Lung (tissue), 11 donors: ENCODE measurements at regions not wholly inside any gene's neighbourhood (a gene's known extent, or its start where the extent isn't known, plus 50 kb on each side); places are given as distances from the start of the nearest gene placed in this dataset.

Experiments used
- ATAC-seq: fragments of 200-7000 bp; cut with Tn5 transposase; one replicate; pipeline ENCODE4 v1.9.1; 2020; ENCODE audit warnings: moderate number of reproducible peaks; ENCODE audit not compliant: insufficient read depth, low FRiP score
- DNase-seq, 3 donors: peaks; one replicate each; pipeline ENCODE4 v3.0.0-alpha.2; 2013 to 2017
- H3K27ac ChIP-seq, 2 donors: one replicate each; pipeline ENCODE4 v1.5.1; 2013; ENCODE audit warnings: mild to moderate bottlenecking in 2 of 2, moderate library complexity in 2 of 2, control low read depth in 1 of 2, inconsistent platforms in 1 of 2, low read depth in 1 of 2, low read length in 1 of 2
- H3K27me3 ChIP-seq, 3 donors: one replicate each; pipeline ENCODE4 v1.5.1; 2013; ENCODE audit warnings: low read length in 2 of 3; ENCODE audit not compliant: control insufficient read depth in 3 of 3, insufficient read depth in 3 of 3
- H3K36me3 ChIP-seq, 4 donors: one replicate each; pipeline ENCODE4 v1.5.1; 2013; ENCODE audit warnings: low read length in 4 of 4, mild to moderate bottlenecking in 1 of 4, moderate library complexity in 1 of 4; ENCODE audit not compliant: control insufficient read depth in 4 of 4, insufficient read depth in 4 of 4
- H3K4me1 ChIP-seq, 5 donors: one replicate each; pipeline ENCODE4 v1.5.1; 2013; ENCODE audit warnings: low read length in 5 of 5, mild to moderate bottlenecking in 2 of 5, moderate library complexity in 1 of 5; ENCODE audit not compliant: control insufficient read depth in 5 of 5, insufficient read depth in 5 of 5
- H3K4me3 ChIP-seq: one replicate; pipeline ENCODE4 v1.5.1; 2013; ENCODE audit warnings: mild to moderate bottlenecking, control low read depth, moderate library complexity
- H3K9ac ChIP-seq, 2 donors: one replicate each; pipeline ENCODE4 v1.5.1; 2013; ENCODE audit warnings: low read length in 2 of 2, control low read depth in 1 of 2; ENCODE audit not compliant: insufficient read depth in 1 of 2
- H3K9me3 ChIP-seq, 4 donors: one replicate each; pipeline ENCODE4 v1.5.1; 2013; ENCODE audit warnings: low read length in 3 of 4, mild to moderate bottlenecking in 1 of 4, moderate library complexity in 1 of 4; ENCODE audit not compliant: control insufficient read depth in 4 of 4, insufficient read depth in 3 of 4
- CTCF ChIP-seq: IDR thresholded peaks from 2 replicates; pipeline ENCODE4 v1.5.1; 2012; ENCODE audit warnings: mild to moderate bottlenecking; ENCODE audit errors: control extremely low read depth, extremely low read depth
- WGBS, 2 donors: extraction: QIAGEN DNeasy Blood & Tissue Kit; methylation state at CpG; one replicate each; pipeline ENCODE4 v1.1.7; 2013; 5-methylcytosine and 5-hydroxymethylcytosine counted together
- donor health status: control.
- donor health status: control.
- donor health status: Bipolar disorder and iron deficiency.
- donor health status: healthy.
- donor health status: DM: yes; HTN: yes; CAD: no.

GRCh38 chr9:73411494-73411893 lies 259.8 kb downstream of the ANXA1 start:
- H3K9me3 ChIP-seq, result no peaks in the 10 kb centered on the region
- H3K4me1 ChIP-seq, result no peaks in the 10 kb centered on the region
- no peak overlapping the region for H3K27ac ChIP-seq
- WGBS, 2 donors, result 54 to 55% methylated on average over 2 of the region's 2 CpGs
- no peak for TF ChIP-seq CTCF
- H3K4me3 ChIP-seq, result no peak overlapping the region
- DNase-seq, result no peak
- no peaks in the 10 kb centered on the region for H3K36me3 ChIP-seq
- no peak overlapping the region for H3K9ac ChIP-seq
- no peaks in the 10 kb centered on the region for H3K27me3 ChIP-seq
- no peak for ATAC-seq

- TF ChIP-seq CTCF, result no peak
These were observed 261.2 kb downstream of the ANXA1 start for GRCh38 chr9:73412874-73413273.

GRCh38 chr9:73423891-73424290 lies 272.2 kb downstream of the ANXA1 start:
- TF ChIP-seq CTCF, result no peak
- Histone ChIP-seq H3K27ac (no peak overlapping the region), H3K9me3 (no peaks in the 10 kb centered on the region), H3K4me3 (no peak overlapping the region), H3K9ac (no peak overlapping the region), H3K4me1 (no peaks in the 10 kb centered on the region), H3K36me3 (no peaks in the 10 kb centered on the region), H3K27me3 (no peaks in the 10 kb centered on the region)
- ATAC-seq (no peak), DNase-seq (no peak)
- WGBS, 2 donors, result 83 to 90% methylated on average over 1 of the region's 1 CpG

More at GRCh38 chr9:73412874-73413273, 261.2 kb downstream of the ANXA1 start:
- no peak for ATAC-seq
- no peak overlapping the region for H3K9ac ChIP-seq
- H3K36me3 ChIP-seq, result no peaks in the 10 kb centered on the region
- no peaks in the 10 kb centered on the region for H3K4me1 ChIP-seq
- no peak overlapping the region for H3K27ac ChIP-seq
- H3K4me3 ChIP-seq, result no peak overlapping the region
- no peaks in the 10 kb centered on the region for H3K9me3 ChIP-seq
- no peaks in the 10 kb centered on the region for H3K27me3 ChIP-seq
- no peak for DNase-seq

GRCh38 chr9:73426269-73426668 lies 274.6 kb downstream of the ANXA1 start:
- TF ChIP-seq CTCF, result no peak
- H3K4me1 ChIP-seq, result no peaks in the 10 kb centered on the region
- H3K4me3 ChIP-seq, result no peak overlapping the region
- no peaks in the 10 kb centered on the region for H3K9me3 ChIP-seq
- ATAC-seq (no peak), DNase-seq (no peak)
- no peaks in the 10 kb centered on the region for H3K36me3 ChIP-seq
- H3K27me3 ChIP-seq, result no peaks in the 10 kb centered on the region
- no peak overlapping the region for H3K27ac ChIP-seq
- H3K9ac ChIP-seq, result no peak overlapping the region
- 43 to 55% methylated on average over 5 of the region's 5 CpGs for WGBS, 2 donors
